K562 (cell line): ENCODE measurements at regions not wholly inside any gene's neighbourhood (a gene's known extent, or its start where the extent isn't known, plus 50 kb on each side); places are given as distances from the start of the nearest gene placed in this dataset.

Source experiments
- BHLHE40 ChIP-seq: IDR thresholded peaks from 2 replicates; pipeline ENCODE4 v1.6.1; 2011; ENCODE audit warnings: low read length, improper control_type of control experiment
- CTBP1 ChIP-seq: fragments of 450-650 bp; IDR thresholded peaks from 2 replicates; pipeline ENCODE4 v1.6.1; 2016; ENCODE audit warnings: borderline replicate concordance
- DPF2 ChIP-seq: fragments of 450-650 bp; IDR thresholded peaks from 2 replicates; pipeline ENCODE4 v1.6.1; 2016
- E2F5 ChIP-seq: sonication (generic); formaldehyde crosslinking; IDR thresholded peaks from 2 replicates; pipeline ENCODE4 v1.8.0; 2022; ENCODE audit warnings: mild to moderate bottlenecking, missing genetic modification reagents
- HDAC2 ChIP-seq: fragments of 450-650 bp; IDR thresholded peaks from 2 replicates; pipeline ENCODE4 v1.6.1; 2016; ENCODE audit warnings: mild to moderate bottlenecking
- LEF1 ChIP-seq: fragments of 450-650 bp; IDR thresholded peaks from 2 replicates; pipeline ENCODE4 v1.6.1; 2016; ENCODE audit warnings: mild to moderate bottlenecking
- MAX ChIP-seq: sonication (generic); formaldehyde crosslinking; IDR thresholded peaks from 2 replicates; pipeline ENCODE4 v1.9.0; 2022; ENCODE audit warnings: mild to moderate bottlenecking, missing genetic modification reagents
- NCOR1 ChIP-seq: fragments of 450-650 bp; IDR thresholded peaks from 2 replicates; pipeline ENCODE4 v1.6.1; 2016; ENCODE audit warnings: mild to moderate bottlenecking, moderate library complexity
- NFYB ChIP-seq: IDR thresholded peaks from 2 replicates; pipeline ENCODE4 v1.6.1; 2011; ENCODE audit warnings: mild to moderate bottlenecking, moderate library complexity; ENCODE audit not compliant: insufficient read length; ENCODE audit errors: extremely low read depth
- NRF1 ChIP-seq, 2 experiments: fragments of 450-650 bp; IDR thresholded peaks in 1 of 2; conservative IDR thresholded peaks in 1 of 2; 2 replicates each; pipeline ENCODE4 v1.6.1; 2014; ENCODE audit warnings: mild to moderate bottlenecking in 2 of 2
- PHF21A ChIP-seq: fragments of 450-650 bp; IDR thresholded peaks from 2 replicates; pipeline ENCODE4 v1.6.1; 2017; ENCODE audit warnings: low read depth, borderline replicate concordance
- SMARCA4 ChIP-seq: fragments of 450-650 bp; IDR thresholded peaks from 2 replicates; pipeline ENCODE4 v1.6.1; 2016
- TCF3 ChIP-seq: sonication (generic); formaldehyde crosslinking; IDR thresholded peaks from 2 replicates; pipeline ENCODE4 v1.4.0; 2020; ENCODE audit warnings: mild to moderate bottlenecking, missing genetic modification reagents
- TF ChIP-seq, protein P1 (sequence below), 2 experiments: fragments of 150-350 bp in 1 of 2; IDR thresholded peaks; 2 replicates each; pipeline ENCODE4 v1.6.1; 2012 to 2016; ENCODE audit warnings: low read depth in 2 of 2, low read length in 2 of 2, mild to moderate bottlenecking in 1 of 2, moderate library complexity in 1 of 2

GRCh38 chr7:155213955-155214740 lies 83.5 kb upstream of the INSIG1 start (continued):
- TF ChIP-seq, protein P1, sequence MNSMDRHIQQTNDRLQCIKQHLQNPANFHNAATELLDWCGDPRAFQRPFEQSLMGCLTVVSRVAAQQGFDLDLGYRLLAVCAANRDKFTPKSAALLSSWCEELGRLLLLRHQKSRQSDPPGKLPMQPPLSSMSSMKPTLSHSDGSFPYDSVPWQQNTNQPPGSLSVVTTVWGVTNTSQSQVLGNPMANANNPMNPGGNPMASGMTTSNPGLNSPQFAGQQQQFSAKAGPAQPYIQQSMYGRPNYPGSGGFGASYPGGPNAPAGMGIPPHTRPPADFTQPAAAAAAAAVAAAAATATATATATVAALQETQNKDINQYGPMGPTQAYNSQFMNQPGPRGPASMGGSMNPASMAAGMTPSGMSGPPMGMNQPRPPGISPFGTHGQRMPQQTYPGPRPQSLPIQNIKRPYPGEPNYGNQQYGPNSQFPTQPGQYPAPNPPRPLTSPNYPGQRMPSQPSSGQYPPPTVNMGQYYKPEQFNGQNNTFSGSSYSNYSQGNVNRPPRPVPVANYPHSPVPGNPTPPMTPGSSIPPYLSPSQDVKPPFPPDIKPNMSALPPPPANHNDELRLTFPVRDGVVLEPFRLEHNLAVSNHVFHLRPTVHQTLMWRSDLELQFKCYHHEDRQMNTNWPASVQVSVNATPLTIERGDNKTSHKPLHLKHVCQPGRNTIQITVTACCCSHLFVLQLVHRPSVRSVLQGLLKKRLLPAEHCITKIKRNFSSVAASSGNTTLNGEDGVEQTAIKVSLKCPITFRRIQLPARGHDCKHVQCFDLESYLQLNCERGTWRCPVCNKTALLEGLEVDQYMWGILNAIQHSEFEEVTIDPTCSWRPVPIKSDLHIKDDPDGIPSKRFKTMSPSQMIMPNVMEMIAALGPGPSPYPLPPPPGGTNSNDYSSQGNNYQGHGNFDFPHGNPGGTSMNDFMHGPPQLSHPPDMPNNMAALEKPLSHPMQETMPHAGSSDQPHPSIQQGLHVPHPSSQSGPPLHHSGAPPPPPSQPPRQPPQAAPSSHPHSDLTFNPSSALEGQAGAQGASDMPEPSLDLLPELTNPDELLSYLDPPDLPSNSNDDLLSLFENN (IDR thresholded peaks at IDR 0.05; ENCODE audit: low read depth in 2 of 2, low read length in 2 of 2): no peak
- peak; percentile 82 for TF ChIP-seq CTBP1
- TF ChIP-seq LEF1: peak; percentile 61; the same call in 1 of the 2 replicates
- no peak for TF ChIP-seq NFYB
- 0 out of 2 replicates have a peak, but pooled peaks have one; percentile 10 for TF ChIP-seq TCF3
- TF ChIP-seq SMARCA4: peak; percentile 65; the same call in 1 of the 2 replicates
- TF ChIP-seq MAX (CRISPR knock-in tag): 0 out of 2 replicates have a peak, but pooled peaks have one; percentile 21
- TF ChIP-seq NRF1 (conservative IDR thresholded peaks at IDR 0.05 in 1 of 2, IDR thresholded peaks at IDR 0.05 in 1 of 2): peak in 1 of 2 experiments; percentile 28; a peak in 2 of 4 replicates
- no peak for TF ChIP-seq PHF21A
- TF ChIP-seq E2F5: no peak
- TF ChIP-seq NCOR1: 0 out of 2 replicates have a peak, but pooled peaks have one; percentile 15
- TF ChIP-seq DPF2: peak; percentile 65
- 0 out of 2 replicates have a peak, but pooled peaks have one; percentile 55 for TF ChIP-seq HDAC2
- TF ChIP-seq BHLHE40: peak; percentile 66
